Right lung (tissue), 2 donors: ENCODE measurements at regions not wholly inside any gene's neighbourhood (a gene's known extent, or its start where the extent isn't known, plus 50 kb on each side); places are given as distances from the start of the nearest gene placed in this dataset.

Source experiments
- DNase-seq, 2 donors: peaks; one replicate each; pipeline ENCODE4 v3.0.0-alpha.2; 2013

DNA sequence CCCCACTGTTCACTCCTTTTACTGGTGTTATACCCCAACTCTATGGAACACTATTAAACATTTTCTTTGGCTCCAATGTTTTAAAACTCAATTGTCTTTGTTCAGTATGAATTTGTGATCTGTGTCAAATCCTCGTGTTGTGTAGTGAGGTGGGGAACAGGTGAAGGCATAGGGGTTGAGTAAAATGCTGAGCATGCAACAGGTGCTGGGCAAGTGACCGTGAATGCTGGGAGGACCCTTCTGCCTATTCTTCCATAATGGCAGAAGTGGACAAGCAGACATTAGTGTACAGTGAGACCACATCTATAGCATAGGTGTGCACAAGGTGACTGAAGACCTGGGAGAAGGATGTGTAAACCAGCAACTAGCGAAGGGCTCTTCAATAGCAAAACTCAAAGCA, 1188.0 kb downstream of the UQCRFS1 start:
- no peak for DNase-seq

DNA sequence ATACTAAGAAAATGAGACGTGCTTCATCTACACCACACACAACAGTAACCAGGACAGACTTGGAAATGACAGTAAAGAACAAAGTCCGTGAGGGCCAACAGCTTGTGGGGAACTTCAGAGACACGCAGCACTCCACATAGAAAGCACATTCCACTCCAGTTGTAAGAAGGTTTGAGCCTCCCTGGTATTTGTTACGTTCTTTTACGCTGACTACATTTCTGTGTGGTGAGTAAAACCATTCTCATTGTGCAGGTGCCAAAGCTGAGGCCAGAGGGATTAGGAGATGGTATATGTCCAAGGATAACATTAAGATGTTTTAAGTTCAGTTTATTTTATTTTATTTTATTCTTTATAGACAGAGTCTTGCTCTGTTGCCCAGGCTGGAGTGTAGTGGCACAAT, 1189.9 kb downstream of the UQCRFS1 start:
- DNase-seq, result no peak

DNA sequence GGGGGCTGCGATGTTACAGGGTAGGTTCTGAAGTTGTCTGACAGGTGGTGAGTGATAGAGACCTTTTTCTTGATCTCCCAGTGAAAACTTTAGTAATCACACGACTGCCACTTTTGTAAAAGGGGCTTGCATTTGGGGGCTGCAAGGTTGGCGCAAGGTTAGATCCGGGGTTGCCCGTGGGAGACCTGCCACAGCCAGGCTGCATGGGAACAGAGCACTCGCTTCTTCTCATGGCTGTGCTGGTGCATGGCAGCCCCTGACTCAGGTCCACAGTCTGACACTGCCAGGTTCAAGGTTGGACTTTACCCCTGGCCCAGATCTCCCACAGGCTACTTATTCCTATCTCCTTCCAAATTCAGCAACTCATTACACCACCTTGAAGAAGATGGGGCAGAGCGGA, 1190.4 kb downstream of the UQCRFS1 start:
- no peak for DNase-seq

DNA sequence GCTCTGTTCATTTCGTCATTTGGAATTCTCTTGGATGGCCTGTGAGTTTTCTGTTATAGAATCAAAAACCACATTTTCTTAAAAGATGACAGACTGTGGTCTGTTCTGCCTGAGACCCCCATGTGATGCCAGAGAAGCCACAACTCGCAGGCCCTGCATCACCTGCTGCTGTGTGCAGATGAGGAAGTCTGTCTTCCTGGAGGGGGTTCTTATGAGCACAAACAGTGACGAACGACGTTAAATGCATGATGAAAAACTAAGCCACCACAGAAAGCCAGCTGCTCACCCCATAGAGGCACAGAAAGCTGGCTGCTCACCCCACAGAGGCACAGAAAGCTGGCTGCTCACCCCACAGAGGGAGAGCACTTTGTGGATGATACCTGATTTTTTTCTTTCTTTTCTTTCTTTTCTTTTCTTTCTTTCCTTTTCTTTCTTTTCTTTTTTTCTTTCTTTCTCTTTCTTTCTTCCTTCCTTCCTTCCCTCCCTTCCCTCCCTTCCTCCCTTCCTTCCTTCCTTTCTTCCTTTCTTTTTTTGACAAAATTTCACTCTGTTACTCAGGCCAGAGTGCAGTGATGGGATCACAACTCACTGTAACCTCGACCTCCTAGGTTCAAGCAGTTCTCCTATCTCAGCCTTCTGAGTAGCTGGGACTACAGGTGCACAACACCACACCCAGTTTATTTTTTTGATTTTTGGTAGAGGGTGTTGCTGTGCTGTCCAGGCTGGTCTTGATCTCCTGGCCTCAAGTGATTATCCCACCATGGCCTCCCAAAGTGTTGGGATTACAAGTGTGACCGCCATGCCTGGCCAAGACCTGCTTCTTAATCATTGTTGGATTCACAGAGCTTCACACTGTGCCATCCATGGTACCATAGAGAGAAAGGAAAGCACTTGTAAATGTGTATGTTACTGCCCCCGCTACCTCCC, 1191.4 kb downstream of the UQCRFS1 start:
- DNase-seq, result no peak

GRCh38 chr19:28020619-28021258, 1192.2 kb downstream of the UQCRFS1 start:
- no peak for DNase-seq

DNA sequence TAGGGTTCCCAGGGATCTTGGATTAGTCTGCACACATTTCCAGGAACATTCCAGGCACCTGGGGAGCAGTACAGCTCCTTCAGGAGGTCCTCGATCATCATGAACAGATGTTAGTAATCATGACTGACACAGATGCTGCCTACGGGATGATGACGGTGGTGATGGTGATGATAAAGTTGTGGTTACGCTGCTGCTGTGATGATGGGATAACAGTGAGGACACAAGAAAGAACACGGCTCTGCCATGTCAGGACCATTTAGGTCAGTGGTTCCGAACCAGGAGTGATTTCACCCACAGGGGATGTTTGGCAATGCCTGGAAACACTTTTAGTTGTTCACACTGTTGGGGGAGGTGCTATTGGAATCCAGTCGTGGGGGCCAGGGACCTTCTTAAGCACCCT, 1193.0 kb downstream of the UQCRFS1 start:
- no peak for DNase-seq

- DNase-seq, result no peak
Observed at GRCh38 chr19:28019371-28019770, 1193.6 kb downstream of the UQCRFS1 start.

GRCh38 chr19:28018499-28018898, 1194.5 kb downstream of the UQCRFS1 start:
- no peak for DNase-seq

DNA sequence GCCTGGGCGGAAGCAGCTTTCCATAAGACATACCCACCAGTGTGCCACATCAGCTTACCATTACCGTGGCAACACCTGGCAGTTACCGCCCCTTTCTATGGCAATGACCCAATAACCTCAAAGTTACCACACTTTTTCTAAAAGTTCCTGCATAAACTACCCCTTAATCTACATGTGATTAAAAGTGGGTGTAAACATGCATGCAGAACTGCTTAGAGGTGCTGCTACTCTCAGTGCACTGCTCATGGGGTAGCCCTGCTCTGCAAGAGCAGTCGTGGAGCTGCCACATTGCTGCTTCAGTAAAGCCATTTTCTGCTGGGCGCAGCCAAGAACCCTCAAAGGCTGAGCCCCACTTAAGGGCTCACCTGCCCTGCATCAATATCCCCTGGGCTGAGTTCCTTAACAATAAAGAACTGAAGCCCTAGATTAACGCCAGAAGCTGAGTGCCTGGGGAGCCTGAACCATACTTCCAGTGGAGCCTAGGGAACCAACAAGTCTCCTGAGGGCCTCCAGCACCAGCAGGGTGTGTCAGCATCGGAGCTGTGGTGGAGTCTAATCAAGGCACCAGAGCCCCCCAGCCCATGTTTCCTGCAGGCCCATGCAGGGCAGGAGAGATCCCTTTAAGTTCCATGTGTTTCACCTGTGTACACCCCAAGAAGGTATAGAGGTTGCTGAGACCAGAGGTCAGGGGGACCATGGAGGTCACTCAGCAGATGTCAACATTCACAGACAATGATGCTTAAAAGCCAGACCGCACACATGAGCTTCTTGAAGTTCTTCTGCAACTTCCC, 1198.1 kb downstream of the UQCRFS1 start:
- no peak for DNase-seq

DNA sequence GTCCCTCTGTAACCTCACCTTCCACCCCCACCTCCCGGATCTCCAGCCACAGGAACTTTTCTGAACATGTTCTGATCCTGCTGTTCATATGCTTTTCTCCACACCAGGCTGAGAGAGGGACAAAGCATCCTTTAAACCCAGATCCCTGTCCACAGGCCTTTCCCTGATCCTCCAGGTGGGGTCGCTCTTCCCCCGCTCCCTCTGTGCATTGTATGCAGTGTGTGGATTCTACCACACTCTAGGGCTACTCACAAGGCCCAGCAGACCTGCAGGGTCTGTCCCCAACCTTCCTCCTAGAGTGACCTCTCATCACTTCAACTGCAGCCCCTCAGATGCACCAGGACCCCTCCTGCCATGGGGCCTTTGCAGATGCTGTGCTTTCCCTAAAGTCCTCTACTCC, 1200.6 kb downstream of the UQCRFS1 start:
- no peak for DNase-seq

DNA sequence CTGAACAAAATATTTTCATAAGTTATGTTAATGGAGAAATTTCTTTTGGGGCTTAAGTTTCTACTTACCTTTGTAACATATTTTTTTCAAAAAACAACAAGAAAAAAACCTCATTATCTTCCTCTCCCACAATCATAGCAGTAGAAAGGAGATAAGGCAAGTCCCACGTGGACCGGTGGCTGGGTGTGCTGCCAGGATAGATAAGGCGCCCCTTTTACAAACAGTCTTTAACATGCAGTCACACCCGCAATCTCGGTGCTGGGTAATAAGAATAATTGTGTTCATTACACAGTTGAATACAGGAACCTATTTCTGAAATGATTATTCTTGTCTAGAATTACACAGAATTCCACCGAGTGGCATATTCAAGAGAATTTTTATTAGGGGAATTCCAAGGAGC, 1202.3 kb downstream of the UQCRFS1 start:
- no peak for DNase-seq

- DNase-seq, result no peak
Observed at GRCh38 chr19:28009696-28010095, 1203.3 kb downstream of the UQCRFS1 start.

DNA sequence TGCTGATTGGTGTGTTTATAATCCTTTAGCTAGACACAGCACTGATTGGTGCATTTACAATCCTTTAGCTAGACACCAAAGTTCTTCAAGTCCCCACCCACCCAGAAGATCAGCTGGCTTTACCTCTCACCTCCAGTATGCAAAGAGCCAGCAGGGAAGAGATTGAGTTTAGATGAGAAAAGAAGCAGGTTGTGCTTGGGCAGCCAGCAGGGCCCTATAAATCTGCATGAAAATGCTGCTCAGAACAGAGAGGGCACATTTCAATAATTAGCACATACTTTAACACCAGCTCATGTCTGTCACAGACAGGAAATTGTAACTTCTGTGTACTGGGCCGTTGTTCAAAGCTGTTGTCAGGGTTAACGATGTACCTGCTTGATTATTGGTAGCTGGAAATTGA, 1204.3 kb downstream of the UQCRFS1 start:
- no peak for DNase-seq

DNA sequence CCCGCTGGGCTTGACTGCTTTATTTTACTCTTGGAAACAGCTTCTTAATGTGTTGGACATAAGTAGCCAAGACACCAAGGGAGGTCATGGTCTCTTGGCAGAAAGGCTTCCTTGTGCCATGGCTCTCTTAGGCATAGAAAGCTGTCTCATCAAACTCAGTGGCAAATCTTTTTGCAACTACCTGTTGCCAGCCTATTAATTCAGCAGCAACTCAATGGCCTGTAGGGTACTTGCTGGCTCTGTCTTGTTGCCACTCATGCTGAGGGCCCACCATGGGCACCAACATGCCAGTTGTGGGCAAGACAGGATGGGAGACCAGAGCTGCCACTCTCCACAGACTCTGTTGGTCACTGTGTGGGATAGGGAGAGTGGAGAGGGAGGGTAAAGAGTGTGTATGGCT, 1209.4 kb downstream of the UQCRFS1 start:
- no peak for DNase-seq

DNA sequence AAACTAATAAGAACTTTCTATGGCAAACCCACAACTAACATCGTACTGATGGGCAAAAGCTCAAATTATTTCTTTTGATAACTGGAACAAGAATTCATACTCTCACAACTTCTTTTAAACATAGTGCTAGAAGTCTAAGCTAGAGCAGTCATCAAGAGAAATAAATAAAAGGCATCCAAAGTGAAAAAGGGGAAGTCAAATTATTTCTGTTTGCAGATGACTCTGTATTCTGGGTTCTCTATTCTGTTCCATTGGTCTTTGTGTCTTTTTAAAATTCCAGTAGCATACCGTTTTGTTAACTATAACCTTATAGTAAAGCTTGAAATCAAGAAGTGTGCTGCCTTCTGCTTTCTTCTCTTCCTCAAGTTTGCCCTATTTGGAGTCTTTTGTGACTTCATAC, 1215.9 kb downstream of the UQCRFS1 start:
- DNase-seq, result no peak

GRCh38 chr19:27993619-27994570, 1219.1 kb downstream of the UQCRFS1 start:
- DNase-seq, result no peak

GRCh38 chr19:27986299-27986698, 1226.7 kb downstream of the UQCRFS1 start:
- DNase-seq, result no peak

GRCh38 chr19:27975419-27976005, 1237.4 kb downstream of the UQCRFS1 start:
- no peak for DNase-seq

GRCh38 chr19:27974082-27974513, 1238.9 kb downstream of the UQCRFS1 start:
- no peak for DNase-seq

DNA sequence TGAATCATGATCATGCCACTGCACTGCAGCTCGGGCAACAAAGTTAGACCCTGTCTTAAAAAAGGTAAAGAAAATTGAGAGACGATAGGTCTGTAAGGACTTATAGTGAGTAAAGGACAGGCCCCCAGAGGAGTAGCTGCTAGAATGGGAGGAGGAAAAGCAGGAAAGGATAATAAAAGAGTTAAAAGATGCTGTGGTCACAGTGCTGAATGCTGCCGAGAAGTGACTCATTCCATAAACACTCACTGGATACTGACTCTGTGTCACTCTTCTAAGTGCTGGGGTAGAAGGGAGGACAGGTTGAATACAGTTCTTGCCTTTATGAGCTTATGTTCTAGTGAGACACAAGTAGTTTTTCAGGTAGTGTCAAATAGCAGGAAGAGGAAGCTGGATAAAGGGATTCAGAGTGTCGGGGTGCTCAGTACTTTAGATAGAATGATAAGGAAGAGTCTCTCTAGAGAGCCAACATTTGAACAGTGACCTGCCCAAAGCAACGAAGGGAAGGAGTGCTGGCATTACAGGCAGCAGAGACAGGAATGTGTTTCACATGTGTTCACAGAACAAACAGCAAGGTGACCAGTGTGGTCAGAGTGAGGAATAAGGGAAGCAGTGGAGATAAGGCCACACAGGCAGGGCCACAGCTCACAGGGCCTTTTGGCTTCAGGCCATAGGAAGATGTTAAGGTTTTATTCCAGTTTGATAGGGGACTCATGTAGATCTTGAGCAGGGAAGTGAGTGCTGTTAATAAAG, 1240.5 kb downstream of the UQCRFS1 start:
- DNase-seq, result no peak
